ENCODE measurements at regions not wholly inside any gene's neighbourhood (a gene's known extent, or its start where the extent isn't known, plus 50 kb on each side); places are given as distances from the start of the nearest gene placed in this dataset.

- no peak for TF ChIP-seq EGR1 (IDR thresholded peaks at IDR 0.05)
- TF ChIP-seq, protein P1, sequence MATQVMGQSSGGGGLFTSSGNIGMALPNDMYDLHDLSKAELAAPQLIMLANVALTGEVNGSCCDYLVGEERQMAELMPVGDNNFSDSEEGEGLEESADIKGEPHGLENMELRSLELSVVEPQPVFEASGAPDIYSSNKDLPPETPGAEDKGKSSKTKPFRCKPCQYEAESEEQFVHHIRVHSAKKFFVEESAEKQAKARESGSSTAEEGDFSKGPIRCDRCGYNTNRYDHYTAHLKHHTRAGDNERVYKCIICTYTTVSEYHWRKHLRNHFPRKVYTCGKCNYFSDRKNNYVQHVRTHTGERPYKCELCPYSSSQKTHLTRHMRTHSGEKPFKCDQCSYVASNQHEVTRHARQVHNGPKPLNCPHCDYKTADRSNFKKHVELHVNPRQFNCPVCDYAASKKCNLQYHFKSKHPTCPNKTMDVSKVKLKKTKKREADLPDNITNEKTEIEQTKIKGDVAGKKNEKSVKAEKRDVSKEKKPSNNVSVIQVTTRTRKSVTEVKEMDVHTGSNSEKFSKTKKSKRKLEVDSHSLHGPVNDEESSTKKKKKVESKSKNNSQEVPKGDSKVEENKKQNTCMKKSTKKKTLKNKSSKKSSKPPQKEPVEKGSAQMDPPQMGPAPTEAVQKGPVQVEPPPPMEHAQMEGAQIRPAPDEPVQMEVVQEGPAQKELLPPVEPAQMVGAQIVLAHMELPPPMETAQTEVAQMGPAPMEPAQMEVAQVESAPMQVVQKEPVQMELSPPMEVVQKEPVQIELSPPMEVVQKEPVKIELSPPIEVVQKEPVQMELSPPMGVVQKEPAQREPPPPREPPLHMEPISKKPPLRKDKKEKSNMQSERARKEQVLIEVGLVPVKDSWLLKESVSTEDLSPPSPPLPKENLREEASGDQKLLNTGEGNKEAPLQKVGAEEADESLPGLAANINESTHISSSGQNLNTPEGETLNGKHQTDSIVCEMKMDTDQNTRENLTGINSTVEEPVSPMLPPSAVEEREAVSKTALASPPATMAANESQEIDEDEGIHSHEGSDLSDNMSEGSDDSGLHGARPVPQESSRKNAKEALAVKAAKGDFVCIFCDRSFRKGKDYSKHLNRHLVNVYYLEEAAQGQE (IDR thresholded peaks at IDR 0.05; ENCODE audit: low read depth) = no peak
- TF ChIP-seq RAD21 (IDR thresholded peaks at IDR 0.05; ENCODE audit: low read depth) = no peak
- no peak for TF ChIP-seq TAF1 (IDR thresholded peaks at IDR 0.05; ENCODE audit: low read depth)
- TF ChIP-seq TCF12 (IDR thresholded peaks at IDR 0.05; ENCODE audit: low read depth) = no peak
- TF ChIP-seq, protein P2, sequence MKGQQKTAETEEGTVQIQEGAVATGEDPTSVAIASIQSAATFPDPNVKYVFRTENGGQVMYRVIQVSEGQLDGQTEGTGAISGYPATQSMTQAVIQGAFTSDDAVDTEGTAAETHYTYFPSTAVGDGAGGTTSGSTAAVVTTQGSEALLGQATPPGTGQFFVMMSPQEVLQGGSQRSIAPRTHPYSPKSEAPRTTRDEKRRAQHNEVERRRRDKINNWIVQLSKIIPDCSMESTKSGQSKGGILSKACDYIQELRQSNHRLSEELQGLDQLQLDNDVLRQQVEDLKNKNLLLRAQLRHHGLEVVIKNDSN (IDR thresholded peaks at IDR 0.05) = no peak
- no peak for TF ChIP-seq ZBTB7A (IDR thresholded peaks at IDR 0.05; ENCODE audit: low read depth)
- TF ChIP-seq CEBPB (IDR thresholded peaks at IDR 0.05) = no peak
- no peak for TF ChIP-seq FOXM1 (IDR thresholded peaks at IDR 0.05; ENCODE audit: borderline replicate concordance, low read depth)
- no peak for TF ChIP-seq CREB1 (IDR thresholded peaks at IDR 0.05; ENCODE audit: low read depth)
- no peak for TF ChIP-seq MAX (IDR thresholded peaks at IDR 0.05)
Measured at GRCh38 chr7:17227766-17228490, 70.5 kb upstream of the AHR start.

- no peak for TF ChIP-seq FOXM1 (IDR thresholded peaks at IDR 0.05; ENCODE audit: borderline replicate concordance, low read depth)
- TF ChIP-seq MAX (IDR thresholded peaks at IDR 0.05) = no peak
- no peak for TF ChIP-seq EP300 (IDR thresholded peaks at IDR 0.05; ENCODE audit: borderline replicate concordance)
- TF ChIP-seq, protein P1 (IDR thresholded peaks at IDR 0.05; ENCODE audit: low read depth) = no peak
- TF ChIP-seq TEAD4 (IDR thresholded peaks at IDR 0.05) = no peak
- no peak for TF ChIP-seq RAD21 (IDR thresholded peaks at IDR 0.05; ENCODE audit: low read depth)
- TF ChIP-seq, protein P2 (IDR thresholded peaks at IDR 0.05) = no peak
- no peak for TF ChIP-seq CEBPB (IDR thresholded peaks at IDR 0.05)
- TF ChIP-seq EGR1 (IDR thresholded peaks at IDR 0.05) = no peak
- no peak for TF ChIP-seq TAF1 (IDR thresholded peaks at IDR 0.05; ENCODE audit: low read depth)
- TF ChIP-seq TCF12 (IDR thresholded peaks at IDR 0.05; ENCODE audit: low read depth) = no peak
- no peak for TF ChIP-seq ZBTB7A (IDR thresholded peaks at IDR 0.05; ENCODE audit: low read depth)
Measured at GRCh38 chr7:17229228-17229627, 69.2 kb upstream of the AHR start.

- no peak for TF ChIP-seq NFIC (IDR thresholded peaks at IDR 0.05)
- no peak for TF ChIP-seq CREB1 (IDR thresholded peaks at IDR 0.05; ENCODE audit: low read depth)
- no peak for TF ChIP-seq TAF1 (IDR thresholded peaks at IDR 0.05; ENCODE audit: low read depth)
- TF ChIP-seq TCF12 (IDR thresholded peaks at IDR 0.05; ENCODE audit: low read depth) = no peak
- TF ChIP-seq FOXM1 (IDR thresholded peaks at IDR 0.05; ENCODE audit: borderline replicate concordance, low read depth) = no peak
Measured at GRCh38 chr7:17230099-17230807, 68.2 kb upstream of the AHR start.

GRCh38 chr7:17233603-17234002 lies 64.8 kb upstream of the AHR start:
- TF ChIP-seq NFIC (IDR thresholded peaks at IDR 0.05) = no peak

GRCh38 chr7:17234030-17234397 lies 64.4 kb upstream of the AHR start:
- no peak for TF ChIP-seq CREB1 (IDR thresholded peaks at IDR 0.05; ENCODE audit: low read depth)

- TF ChIP-seq EP300 (IDR thresholded peaks at IDR 0.05; ENCODE audit: borderline replicate concordance) (no peak), YY1 (IDR thresholded peaks at IDR 0.05; ENCODE audit: low read depth) (no peak), CREB1 (IDR thresholded peaks at IDR 0.05; ENCODE audit: low read depth) (no peak), TAF1 (IDR thresholded peaks at IDR 0.05; ENCODE audit: low read depth) (no peak), MAX (IDR thresholded peaks at IDR 0.05) (no peak), NFIC (IDR thresholded peaks at IDR 0.05) (no peak), EGR1 (IDR thresholded peaks at IDR 0.05) (no peak), CEBPB (IDR thresholded peaks at IDR 0.05) (no peak)
- TF ChIP-seq, protein P1 (IDR thresholded peaks at IDR 0.05; ENCODE audit: low read depth) = no peak
Measured at GRCh38 chr7:17234398-17235031, 63.9 kb upstream of the AHR start.

Data from Ishikawa (cell line).